T-cell (primary cell): ENCODE measurements at regions not wholly inside any gene's neighbourhood (a gene's known extent, or its start where the extent isn't known, plus 50 kb on each side); places are given as distances from the start of the nearest gene placed in this dataset.

Source experiments
- ATAC-seq, 4 experiments: fragments of 200-7000 bp in 3 of 4; fragments of 150-1000 bp in 1 of 4; cut with Tn5 transposase; replicated peaks in 1 of 4; 1 replicate in 3 of 4; 2 replicates in 1 of 4; pipeline ENCODE4 v1.10.0; 2021; ENCODE audit warnings: moderate library complexity in 3 of 4, mild to moderate bottlenecking in 2 of 4, moderate number of reproducible peaks in 1 of 4
- CTCF ChIA-PET, 2 donors: fragments of 300-600 bp; sonication (Branson Sonifier 250); formaldehyde crosslinking; loops; one replicate each; lab custom pipeline; 2022; ENCODE audit warnings: antibody characterized with exemption in 2 of 2; lab: Charles Lee
- POLR2A ChIA-PET, 2 donors: fragments of 300-600 bp; sonication (Branson Sonifier 250); formaldehyde crosslinking; loops; one replicate each; lab custom pipeline; 2022; ENCODE audit warnings: antibody characterized with exemption in 2 of 2; lab: Charles Lee
- DNase-seq, 35 experiments: peaks; one replicate each; pipeline versions ENCODE4 v3.0.0 to v3.0.0-alpha.2; 2013 to 2023
- H3K27ac ChIP-seq: one replicate; pipeline ENCODE4 v1.5.1; 2013; ENCODE audit warnings: low read length
- H3K27me3 ChIP-seq, 2 experiments: replicated peaks in 1 of 2; 1 replicate in 1 of 2; 2 replicates in 1 of 2; pipeline versions ENCODE4 v1.6.1 to v1.7.0; 2013; ENCODE audit warnings: low read length in 1 of 2, mixed read lengths in 1 of 2; ENCODE audit not compliant: control insufficient read depth in 2 of 2, insufficient read depth in 2 of 2; ENCODE audit errors: extremely low read depth in 1 of 2
- H3K36me3 ChIP-seq, 2 donors: 1 replicate in 1 of 2; 2 replicates in 1 of 2; pipeline versions ENCODE4 v1.6.1 to v1.7.0; 2013; ENCODE audit warnings: low read length in 1 of 2; ENCODE audit not compliant: control insufficient read depth in 2 of 2, insufficient read depth in 1 of 2; ENCODE audit errors: extremely low read depth in 1 of 2
- H3K4me1 ChIP-seq, 2 experiments: 1 replicate in 1 of 2; 2 replicates in 1 of 2; pipeline versions ENCODE4 v1.6.1 to v1.7.0; 2013; ENCODE audit warnings: low read length in 2 of 2, mixed read lengths in 1 of 2; ENCODE audit not compliant: insufficient read depth in 2 of 2, control insufficient read depth in 1 of 2; ENCODE audit errors: extremely low read depth in 1 of 2
- H3K4me3 ChIP-seq, 2 donors: 1 replicate in 1 of 2; 2 replicates in 1 of 2; pipeline versions ENCODE4 v1.5.1 to v1.7.0; 2013; ENCODE audit warnings: mild to moderate bottlenecking in 2 of 2, low read length in 1 of 2, moderate library complexity in 1 of 2; ENCODE audit not compliant: control insufficient read depth in 1 of 2; ENCODE audit errors: extremely low read depth in 1 of 2
- H3K9me3 ChIP-seq: 2 replicates; pipeline ENCODE4 v1.7.0; 2013
- H3K27ac Mint-ChIP-seq, 2 donors: one replicate each; pipeline ENCODE4 v1.8.0; 2020 to 2021; ENCODE audit warnings: mild to moderate bottlenecking in 2 of 2, mixed read lengths in 2 of 2
- H3K27me3 Mint-ChIP-seq, 2 donors: one replicate each; pipeline ENCODE4 v1.8.0; 2021 to 2022; ENCODE audit warnings: mixed read lengths in 2 of 2
- H3K36me3 Mint-ChIP-seq: one replicate; pipeline ENCODE4 v1.8.0; 2021; ENCODE audit warnings: mixed read lengths
- H3K4me1 Mint-ChIP-seq, 3 donors: one replicate each; pipeline ENCODE4 v1.8.0; 2020 to 2022; ENCODE audit warnings: mixed read lengths in 3 of 3, mild to moderate bottlenecking in 1 of 3
- H3K4me3 Mint-ChIP-seq, 3 donors: one replicate each; pipeline ENCODE4 v1.8.0; 2020 to 2022; ENCODE audit warnings: mild to moderate bottlenecking in 3 of 3, mixed read lengths in 3 of 3, moderate library complexity in 3 of 3
- H3K9me3 Mint-ChIP-seq, 3 donors: one replicate each; pipeline ENCODE4 v1.8.0; 2020 to 2022; ENCODE audit warnings: mixed read lengths in 3 of 3
- WGBS: methylation state at CpG from one replicate; pipeline ENCODE4 v1.1.5; 2013; ENCODE audit warnings: missing lambda C conversion rate; ENCODE audit not compliant: insufficient coverage; 5-methylcytosine and 5-hydroxymethylcytosine counted together

DNA sequence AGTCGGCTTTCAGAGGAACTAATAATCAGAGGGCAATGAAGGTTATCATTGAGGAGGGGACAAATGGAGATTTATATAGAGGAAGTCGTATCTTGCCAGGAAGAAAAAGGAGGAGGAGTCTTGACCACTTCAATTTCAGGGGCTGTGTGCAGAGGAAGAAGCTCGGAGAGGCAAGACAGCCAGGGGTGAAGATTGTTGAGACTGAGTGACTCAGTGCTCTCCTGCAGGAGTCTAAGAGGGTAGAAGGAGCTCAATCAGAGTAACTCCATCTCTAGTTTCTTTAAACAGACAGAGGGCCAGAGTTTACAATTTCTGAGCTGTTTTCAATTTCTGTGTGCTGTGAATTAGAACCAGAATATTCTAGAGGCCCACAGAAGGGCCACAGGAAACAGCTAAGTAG lies 439.3 kb upstream of the PRICKLE1 start:
- CTCF ChIA-PET = no interaction called here
- no peak for ATAC-seq

DNA sequence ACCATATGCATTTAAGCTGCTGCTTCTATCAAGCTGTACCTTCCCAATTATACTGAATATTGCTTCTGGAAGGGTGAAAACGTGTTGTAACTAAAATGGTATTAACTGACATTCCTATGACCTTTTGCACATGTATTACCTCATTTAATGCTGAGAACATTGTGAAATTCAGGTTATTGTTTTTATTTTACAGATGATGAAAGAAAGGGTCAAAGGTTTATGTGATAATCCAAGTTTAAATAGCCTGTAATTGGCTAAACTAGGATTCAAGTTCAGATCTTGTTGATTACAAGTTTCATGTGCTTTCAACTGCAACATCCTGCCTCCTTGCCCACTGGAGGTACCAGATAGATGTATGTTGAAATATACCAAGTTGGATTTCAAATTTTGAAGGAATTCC lies 433.3 kb upstream of the PRICKLE1 start:
- no CpG with 5 or more reads among the region's 1 CpG for WGBS
- H3K27ac ChIP-seq = no peak overlapping the region
- no peak for ATAC-seq
- no peaks in the 10 kb centered on the region for H3K36me3 ChIP-seq
- H3K27me3 Mint-ChIP-seq = no peaks in the 10 kb centered on the region
- no peak overlapping the region for H3K4me3 Mint-ChIP-seq
- no peak overlapping the region for H3K4me3 ChIP-seq
- no peaks in the 10 kb centered on the region for H3K36me3 Mint-ChIP-seq
- ChIA-PET POLR2A (no interaction called here), CTCF (no interaction called here)
- no peak for DNase-seq
- H3K27me3 ChIP-seq = no peaks in the 10 kb centered on the region
- peaks cover 0 to 14% (median 0%) of the 10 kb centered on the region in 3 donors for H3K9me3 Mint-ChIP-seq
- no peaks in the 10 kb centered on the region for H3K9me3 ChIP-seq
- no peak overlapping the region for H3K27ac Mint-ChIP-seq
- H3K4me1 ChIP-seq = no peaks in the 10 kb centered on the region
- no peaks in the 10 kb centered on the region for H3K4me1 Mint-ChIP-seq

More for the DNA sequence above, 439.3 kb upstream of the PRICKLE1 start:
- Histone ChIP-seq H3K9me3 (no peaks in the 10 kb centered on the region), H3K4me1 (no peaks in the 10 kb centered on the region), H3K36me3 (no peaks in the 10 kb centered on the region), H3K27me3 (no peaks in the 10 kb centered on the region), H3K4me3 (no peak overlapping the region), H3K27ac (no peak overlapping the region)
- WGBS = 35% methylated on average over 2 of the region's 3 CpGs
- H3K9me3 Mint-ChIP-seq = peaks cover 6 to 27% (median 17%) of the 10 kb centered on the region in 3 donors
- DNase-seq = no peak
- H3K4me3 Mint-ChIP-seq = no peak overlapping the region
- no peak overlapping the region for H3K27ac Mint-ChIP-seq
- POLR2A ChIA-PET = no interaction called here
- no peaks in the 10 kb centered on the region for H3K27me3 Mint-ChIP-seq
- H3K36me3 Mint-ChIP-seq = no peaks in the 10 kb centered on the region
- no peaks in the 10 kb centered on the region for H3K4me1 Mint-ChIP-seq

DNA sequence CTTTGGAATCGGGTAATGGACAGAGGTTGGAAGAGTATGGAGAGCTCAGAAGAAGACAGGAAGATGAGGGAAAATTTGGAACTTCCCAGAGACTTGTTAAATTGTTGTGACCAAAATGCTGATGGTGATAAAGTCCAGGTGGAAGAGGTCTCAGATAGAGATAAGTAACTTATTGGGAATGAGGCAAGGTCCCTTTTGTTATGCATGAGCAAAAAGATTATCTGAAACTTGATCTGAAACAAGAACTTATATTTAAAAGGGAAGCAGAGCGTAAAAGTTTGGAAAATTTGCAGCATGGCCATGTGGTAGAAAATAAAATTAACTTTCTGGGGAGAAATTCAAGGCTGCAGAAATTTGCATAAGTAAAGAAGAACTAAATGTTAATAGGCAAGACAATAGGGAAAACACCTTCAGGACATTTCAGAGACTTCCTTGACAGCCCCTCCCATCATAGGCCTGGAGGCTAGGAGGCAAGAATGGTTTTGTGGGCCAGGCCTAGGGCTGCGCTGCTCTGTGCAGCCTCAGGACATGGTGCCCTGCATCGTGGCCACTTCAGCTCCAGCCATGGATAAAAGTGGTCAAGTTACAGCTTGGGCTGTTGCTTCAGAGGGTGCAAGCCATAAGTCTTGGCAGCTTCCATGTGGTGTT lies 425.7 kb upstream of the PRICKLE1 start:
- DNase-seq (no peak), ATAC-seq (no peak)
- ChIA-PET CTCF (no interaction called here), POLR2A (no interaction called here)
- H3K4me3 Mint-ChIP-seq = no peak overlapping the region
- 62% methylated on average over 4 of the region's 4 CpGs for WGBS
- H3K4me1 Mint-ChIP-seq = no peaks in the 10 kb centered on the region
- Histone ChIP-seq H3K4me3 (no peak overlapping the region), H3K4me1 (no peaks in the 10 kb centered on the region), H3K36me3 (no peaks in the 10 kb centered on the region), H3K27ac (no peak overlapping the region), H3K9me3 (no peaks in the 10 kb centered on the region), H3K27me3 (no peaks in the 10 kb centered on the region)
- no peaks in the 10 kb centered on the region for H3K36me3 Mint-ChIP-seq
- H3K27me3 Mint-ChIP-seq = peaks cover 0 to 1% of the 10 kb centered on the region in 2 donors
- peaks cover 0 to 13% (median 0%) of the 10 kb centered on the region in 3 donors for H3K9me3 Mint-ChIP-seq
- H3K27ac Mint-ChIP-seq = no peak overlapping the region

DNA sequence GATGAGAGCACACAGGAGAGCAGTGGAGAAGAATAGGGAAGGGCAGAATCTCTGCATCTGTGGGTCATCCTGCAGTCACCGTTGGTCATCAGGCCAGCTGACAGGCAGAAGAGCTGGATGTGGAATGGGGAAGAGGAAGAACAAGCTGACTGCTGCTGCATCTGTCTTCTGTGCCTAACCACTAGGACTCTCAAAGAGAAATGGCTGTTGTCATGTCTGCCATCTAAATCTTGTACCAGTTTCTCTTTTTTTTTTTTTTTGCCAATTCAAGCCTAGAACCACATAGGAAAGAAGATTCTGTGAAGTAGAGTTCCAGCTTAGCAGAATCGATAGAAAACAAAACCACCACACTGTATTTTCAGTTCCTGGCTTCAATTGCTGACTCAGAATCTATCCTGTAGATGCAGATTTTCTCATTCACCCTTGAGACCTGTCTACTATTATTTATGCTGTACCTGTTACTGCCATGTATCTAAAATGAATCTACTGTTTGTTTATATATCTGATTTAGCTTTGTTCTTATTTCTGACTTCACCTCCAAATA lies 421.9 kb upstream of the PRICKLE1 start:
- H3K4me1 Mint-ChIP-seq = no peaks in the 10 kb centered on the region
- WGBS = 50% methylated on average over 1 of the region's 2 CpGs
- H3K27me3 ChIP-seq = no peaks in the 10 kb centered on the region
- no peak overlapping the region for H3K27ac Mint-ChIP-seq
- H3K27me3 Mint-ChIP-seq = peaks cover 0 to 1% of the 10 kb centered on the region in 2 donors
- H3K36me3 ChIP-seq = no peaks in the 10 kb centered on the region
- POLR2A ChIA-PET = no interaction called here
- H3K4me3 ChIP-seq = no peak overlapping the region
- peaks cover 0 to 11% (median 0%) of the 10 kb centered on the region in 3 donors for H3K9me3 Mint-ChIP-seq
- no peak overlapping the region for H3K27ac ChIP-seq
- H3K36me3 Mint-ChIP-seq = no peaks in the 10 kb centered on the region
- ATAC-seq = no peak
- no peaks in the 10 kb centered on the region for H3K9me3 ChIP-seq
- H3K4me3 Mint-ChIP-seq = no peak overlapping the region
- DNase-seq = no peak
- CTCF ChIA-PET = no interaction called here
- H3K4me1 ChIP-seq = no peaks in the 10 kb centered on the region

DNA sequence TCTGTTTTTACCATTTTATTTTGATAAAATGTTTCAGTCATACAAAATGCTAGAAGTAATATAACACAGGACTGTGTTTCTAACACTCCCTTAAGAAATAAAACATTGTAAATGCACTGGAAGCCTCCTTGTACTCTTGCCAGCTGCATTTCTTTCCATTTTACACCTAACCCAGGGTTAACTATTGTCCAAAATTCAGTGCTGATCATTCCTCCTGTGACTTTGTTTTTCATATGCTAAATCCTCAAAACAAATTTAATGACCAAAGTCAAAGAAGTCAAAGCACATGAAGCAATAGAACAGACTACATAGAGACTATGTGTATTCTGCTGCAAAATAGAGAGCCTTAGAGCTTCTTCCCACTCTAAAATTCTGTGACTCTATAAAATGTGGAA lies 420.3 kb upstream of the PRICKLE1 start:
- no peak overlapping the region for H3K27ac ChIP-seq
- no peaks in the 10 kb centered on the region for H3K27me3 ChIP-seq
- Mint-ChIP-seq H3K9me3 (peaks cover 0 to 7% (median 0%) of the 10 kb centered on the region in 3 donors), H3K27me3 (no peaks in the 10 kb centered on the region), H3K36me3 (no peaks in the 10 kb centered on the region), H3K4me1 (no peaks in the 10 kb centered on the region), H3K27ac (no peak overlapping the region), H3K4me3 (no peak overlapping the region)
- ChIA-PET POLR2A (no interaction called here), CTCF (no interaction called here)
- ATAC-seq (no peak), DNase-seq (no peak)
- H3K4me1 ChIP-seq = no peaks in the 10 kb centered on the region
- H3K36me3 ChIP-seq = no peaks in the 10 kb centered on the region
- no peak overlapping the region for H3K4me3 ChIP-seq
- H3K9me3 ChIP-seq = no peaks in the 10 kb centered on the region

DNA sequence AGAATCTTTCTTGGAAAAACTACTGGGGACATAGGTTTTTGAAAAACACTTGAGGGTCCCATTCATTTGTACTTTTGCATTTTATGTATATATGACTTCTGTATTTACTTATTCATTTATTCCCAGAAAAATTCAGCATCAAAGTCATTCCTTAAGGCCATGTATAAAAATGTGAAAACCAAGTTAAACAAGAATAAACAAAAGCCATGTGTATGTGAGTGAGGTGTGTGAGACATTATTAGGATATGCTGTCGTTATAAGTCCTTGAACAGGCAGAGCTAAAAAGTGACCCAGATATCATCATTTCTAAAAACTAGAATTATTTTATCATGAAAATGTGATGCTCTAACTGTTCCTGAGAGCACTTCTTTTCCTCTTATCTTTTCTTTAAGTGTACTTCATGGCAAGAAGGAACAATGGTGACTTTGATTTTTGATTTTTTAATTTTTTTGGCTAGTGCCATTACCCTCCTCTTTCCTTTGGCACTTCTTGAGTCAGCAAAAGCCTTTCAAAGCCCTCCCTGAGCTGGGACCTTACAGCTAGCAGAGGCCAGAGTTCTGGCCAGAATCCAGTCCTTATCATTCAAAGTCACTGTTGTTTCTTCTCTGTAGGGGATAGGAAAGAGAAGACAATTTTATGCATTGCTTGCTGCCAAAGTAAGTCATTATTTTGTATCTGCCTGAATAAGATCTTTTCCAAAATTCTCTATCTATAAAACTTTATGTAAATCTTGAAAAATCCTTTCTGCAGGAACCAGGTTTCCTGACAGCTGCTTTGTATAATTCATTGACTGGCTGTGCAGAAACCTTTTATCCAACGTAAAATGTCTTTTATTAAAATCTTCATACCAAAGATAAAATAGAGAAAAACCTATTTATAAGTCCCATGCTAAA lies 419.7 kb upstream of the PRICKLE1 start:
- DNase-seq (no peak), ATAC-seq (no peak)
- CTCF ChIA-PET = no interaction called here
- Histone ChIP-seq H3K27ac (no peak overlapping the region), H3K4me3 (no peak overlapping the region), H3K36me3 (no peaks in the 10 kb centered on the region), H3K4me1 (no peaks in the 10 kb centered on the region), H3K9me3 (no peaks in the 10 kb centered on the region), H3K27me3 (no peaks in the 10 kb centered on the region)
- no CpG with 5 or more reads among the region's 2 CpGs for WGBS
- no peak overlapping the region for H3K4me3 Mint-ChIP-seq
- H3K9me3 Mint-ChIP-seq = peaks cover 0 to 5% (median 0%) of the 10 kb centered on the region in 3 donors
- no peaks in the 10 kb centered on the region for H3K27me3 Mint-ChIP-seq
- H3K4me1 Mint-ChIP-seq = no peaks in the 10 kb centered on the region
- POLR2A ChIA-PET = no interaction called here
- no peak overlapping the region for H3K27ac Mint-ChIP-seq
- no peaks in the 10 kb centered on the region for H3K36me3 Mint-ChIP-seq
